Lower leg skin (tissue), 4 donors: ENCODE measurements at regions not wholly inside any gene's neighbourhood (a gene's known extent, or its start where the extent isn't known, plus 50 kb on each side); places are given as distances from the start of the nearest gene placed in this dataset.

Experiments
- DNase-seq, 2 donors: peaks; one replicate each; pipeline ENCODE4 v3.0.0-alpha.2; 2019; ENCODE audit warnings: low spot score in 2 of 2
- H3K4me3 ChIP-seq: fragments of 200-600 bp; sonication (generic); 2 replicates; pipeline ENCODE4 v1.5.1; 2017; ENCODE audit warnings: mild to moderate bottlenecking, low read depth; ENCODE audit not compliant: poor library complexity, severe bottlenecking
- POLR2A ChIP-seq, 2 donors: fragments of 450-650 bp; IDR thresholded peaks; one replicate each; pipeline ENCODE4 v1.6.1; 2016 to 2017; ENCODE audit warnings: antibody characterized with exemption in 2 of 2, mild to moderate bottlenecking in 1 of 2, moderate library complexity in 1 of 2
- WGBS, 2 donors: methylation state at CpG; one replicate each; pipeline ENCODE4 v1.1.5; 2018; 5-methylcytosine and 5-hydroxymethylcytosine counted together
- intact Hi-C: fragments of 100-400 bp; cut with DNase I; formaldehyde crosslinking; loops from one replicate; pipeline ENCODE4 v1.15.0; 2023; ENCODE audit warnings: low total_unique reads
- TF ChIP-seq, protein P1 (sequence below), 3 donors: fragments of 450-650 bp; IDR thresholded peaks; one replicate each; pipeline ENCODE4 v1.5.1; 2016; ENCODE audit warnings: antibody characterized with exemption in 3 of 3, mild to moderate bottlenecking in 3 of 3, moderate library complexity in 2 of 3

- DNase-seq, result no peak
- no peak for TF ChIP-seq POLR2A (IDR thresholded peaks at IDR 0.05)
- TF ChIP-seq, protein P1, sequence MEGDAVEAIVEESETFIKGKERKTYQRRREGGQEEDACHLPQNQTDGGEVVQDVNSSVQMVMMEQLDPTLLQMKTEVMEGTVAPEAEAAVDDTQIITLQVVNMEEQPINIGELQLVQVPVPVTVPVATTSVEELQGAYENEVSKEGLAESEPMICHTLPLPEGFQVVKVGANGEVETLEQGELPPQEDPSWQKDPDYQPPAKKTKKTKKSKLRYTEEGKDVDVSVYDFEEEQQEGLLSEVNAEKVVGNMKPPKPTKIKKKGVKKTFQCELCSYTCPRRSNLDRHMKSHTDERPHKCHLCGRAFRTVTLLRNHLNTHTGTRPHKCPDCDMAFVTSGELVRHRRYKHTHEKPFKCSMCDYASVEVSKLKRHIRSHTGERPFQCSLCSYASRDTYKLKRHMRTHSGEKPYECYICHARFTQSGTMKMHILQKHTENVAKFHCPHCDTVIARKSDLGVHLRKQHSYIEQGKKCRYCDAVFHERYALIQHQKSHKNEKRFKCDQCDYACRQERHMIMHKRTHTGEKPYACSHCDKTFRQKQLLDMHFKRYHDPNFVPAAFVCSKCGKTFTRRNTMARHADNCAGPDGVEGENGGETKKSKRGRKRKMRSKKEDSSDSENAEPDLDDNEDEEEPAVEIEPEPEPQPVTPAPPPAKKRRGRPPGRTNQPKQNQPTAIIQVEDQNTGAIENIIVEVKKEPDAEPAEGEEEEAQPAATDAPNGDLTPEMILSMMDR (IDR thresholded peaks at IDR 0.05), result no peak
- intact Hi-C loops, result no loop called here
- no peak overlapping the region for H3K4me3 ChIP-seq
- WGBS, 2 donors, result 56 to 64% methylated on average over 3 of the region's 3 CpGs
Measured at GRCh38 chr2:122864728-122865127, 1109.3 kb downstream of the TSN start.

GRCh38 chr2:122866095-122866494 is 1110.6 kb downstream of the TSN start:
- intact Hi-C loops, result no loop called here
- DNase-seq, result no peak
- no peak for TF ChIP-seq POLR2A (IDR thresholded peaks at IDR 0.05)
- TF ChIP-seq, protein P1 (IDR thresholded peaks at IDR 0.05), result no peak

DNA sequence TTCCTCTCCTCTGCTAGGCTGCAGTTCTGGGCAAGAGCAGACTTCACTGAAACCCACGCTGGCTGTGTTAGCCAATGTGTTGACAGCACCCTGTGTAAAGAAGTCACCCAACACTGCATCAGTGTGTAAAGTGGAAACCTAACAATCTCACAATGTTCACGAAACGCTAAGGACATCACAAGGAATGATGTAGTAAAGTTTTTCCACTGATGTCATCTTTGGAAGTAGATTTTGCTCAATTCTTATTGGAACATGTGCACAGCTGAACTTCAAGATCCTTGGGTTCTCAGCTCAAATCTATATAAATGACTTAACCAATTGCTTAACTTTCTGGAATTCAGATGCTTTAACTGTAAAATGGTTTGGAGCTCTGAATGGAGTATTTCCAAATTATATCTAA is 1112.5 kb downstream of the TSN start:
- DNase-seq, result no peak
- TF ChIP-seq, protein P1 (IDR thresholded peaks at IDR 0.05), result no peak
- intact Hi-C loops, result no loop called here
- 45 to 64% methylated on average over 3 of the region's 3 CpGs for WGBS, 2 donors
- no peak overlapping the region for H3K4me3 ChIP-seq

More at GRCh38 chr2:122866095-122866494, 1110.6 kb downstream of the TSN start:
- no peak overlapping the region for H3K4me3 ChIP-seq

DNA sequence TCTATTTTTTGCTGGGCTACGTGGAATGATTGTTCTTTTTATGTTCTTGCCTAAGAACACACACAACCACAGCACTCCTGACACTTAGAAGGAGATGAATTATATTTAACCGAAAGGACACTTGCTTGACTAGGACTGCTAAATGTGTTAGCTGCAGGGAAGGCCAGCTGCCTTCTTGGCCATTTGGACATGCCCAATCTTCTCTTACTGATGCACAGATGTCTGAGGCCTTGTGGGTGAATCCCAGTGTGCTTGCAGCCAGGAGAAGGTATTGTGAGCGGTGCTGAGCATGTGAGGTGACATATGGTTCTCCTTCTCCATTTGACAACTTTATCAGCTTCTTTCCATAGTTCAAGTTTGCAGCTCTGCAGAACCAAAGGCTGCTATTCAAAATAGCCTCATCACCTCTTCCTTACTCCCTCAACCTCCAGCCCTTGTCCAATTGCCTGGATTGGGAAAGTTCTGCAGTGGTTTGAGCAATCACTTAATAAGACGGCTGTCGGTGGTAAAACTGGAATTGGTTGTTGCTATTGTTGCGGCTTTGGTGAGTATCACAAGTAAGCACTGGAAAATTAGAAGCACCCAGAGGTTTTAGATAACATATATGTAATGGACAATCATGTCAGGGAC is 1113.3 kb downstream of the TSN start:
- TF ChIP-seq POLR2A (IDR thresholded peaks at IDR 0.05), result no peak
- TF ChIP-seq, protein P1 (IDR thresholded peaks at IDR 0.05), result no peak
- DNase-seq, result no peak
- 89 to 92% methylated on average over 6 of the region's 6 CpGs for WGBS, 2 donors
- no peak overlapping the region for H3K4me3 ChIP-seq
- intact Hi-C loops, result no loop called here

GRCh38 chr2:122873951-122874350 is 1118.5 kb downstream of the TSN start:
- no peak for DNase-seq
- intact Hi-C loops, result no loop called here
- no peak overlapping the region for H3K4me3 ChIP-seq
- TF ChIP-seq POLR2A (IDR thresholded peaks at IDR 0.05), result no peak
- TF ChIP-seq, protein P1 (IDR thresholded peaks at IDR 0.05), result no peak
- 74 to 75% methylated on average over 2 of the region's 2 CpGs for whole genome bisulfite sequencing, 2 donors
